NCI-H2029 (cell line): ENCODE measurements at regions not wholly inside any gene's neighbourhood (a gene's known extent, or its start where the extent isn't known, plus 50 kb on each side); places are given as distances from the start of the nearest gene placed in this dataset.

Experiments used
- DNase-seq: peaks from one replicate; lab custom pipeline; 2025; lab: John Stamatoyannopoulos, UW

DNA sequence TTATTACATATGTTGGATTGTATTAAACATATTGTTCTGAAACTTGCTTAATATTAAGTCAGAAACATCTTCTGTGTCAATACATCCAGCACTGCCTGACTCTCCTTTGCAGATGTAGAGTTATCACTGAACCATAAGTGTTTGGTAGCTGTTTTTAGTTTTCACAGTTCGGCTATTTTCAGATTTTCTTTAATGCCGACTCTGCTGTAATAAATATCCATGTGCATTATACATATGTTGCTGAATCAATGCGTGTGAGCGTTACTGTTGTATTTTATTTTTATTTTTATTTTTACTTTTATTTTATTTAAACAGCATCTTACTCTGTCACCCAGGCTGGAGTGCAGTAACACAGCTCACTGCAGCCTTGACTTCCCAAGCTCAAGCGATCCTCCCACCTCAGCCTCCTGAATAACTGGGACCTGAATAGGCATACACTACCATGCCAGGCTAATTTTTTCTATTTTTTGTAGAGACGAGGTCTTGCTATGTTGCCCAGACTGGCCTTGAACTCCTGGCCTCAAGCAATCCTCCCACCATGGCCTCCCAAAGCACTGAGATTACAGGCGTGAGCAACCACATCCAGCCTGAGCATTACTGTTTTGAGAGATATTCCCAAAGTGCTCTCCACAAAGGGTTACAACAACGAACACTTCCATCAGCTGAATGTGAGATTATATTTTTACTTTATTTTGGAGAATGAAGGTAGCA lies 50.7 kb upstream of the NOCT start:
- DNase-seq = no peak

DNA sequence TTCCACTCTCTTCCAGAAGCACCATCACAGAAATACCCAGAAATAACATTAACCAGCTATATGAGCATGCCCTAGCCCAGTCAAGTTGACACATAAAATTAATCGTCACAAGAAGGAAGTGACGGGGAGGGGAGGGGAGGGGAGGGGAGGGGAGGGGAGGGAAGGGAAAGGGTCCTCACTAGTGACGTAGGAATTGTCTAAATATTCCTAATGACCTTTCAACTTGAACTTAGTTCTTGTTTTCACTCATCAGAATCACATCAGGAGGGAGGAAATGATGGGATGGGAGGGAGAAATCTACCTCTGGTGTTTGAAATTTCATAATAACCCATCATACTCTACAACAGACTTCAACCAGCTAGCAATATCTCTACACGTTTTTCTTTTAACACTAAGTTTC lies 52.2 kb upstream of the NOCT start:
- no peak for DNase-seq

DNA sequence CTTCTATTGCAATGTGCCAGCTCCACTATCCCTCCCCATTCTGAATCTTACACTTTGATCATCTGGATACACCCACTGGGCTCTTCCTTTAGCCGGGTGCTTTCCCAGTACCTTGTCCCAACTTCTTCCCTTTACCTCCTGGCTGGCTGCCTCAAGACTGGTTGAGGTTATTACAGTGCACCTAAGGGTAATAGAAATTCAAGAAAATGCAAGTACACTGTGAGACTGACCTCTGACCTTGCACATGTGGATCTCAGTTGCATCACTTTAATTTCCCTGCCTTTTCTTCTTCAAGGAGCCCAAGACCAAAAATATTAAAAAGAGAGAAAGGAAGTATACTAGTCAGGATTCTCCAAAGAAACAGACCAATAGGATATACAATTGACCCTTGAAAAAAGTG lies 53.9 kb upstream of the NOCT start:
- no peak for DNase-seq

DNA sequence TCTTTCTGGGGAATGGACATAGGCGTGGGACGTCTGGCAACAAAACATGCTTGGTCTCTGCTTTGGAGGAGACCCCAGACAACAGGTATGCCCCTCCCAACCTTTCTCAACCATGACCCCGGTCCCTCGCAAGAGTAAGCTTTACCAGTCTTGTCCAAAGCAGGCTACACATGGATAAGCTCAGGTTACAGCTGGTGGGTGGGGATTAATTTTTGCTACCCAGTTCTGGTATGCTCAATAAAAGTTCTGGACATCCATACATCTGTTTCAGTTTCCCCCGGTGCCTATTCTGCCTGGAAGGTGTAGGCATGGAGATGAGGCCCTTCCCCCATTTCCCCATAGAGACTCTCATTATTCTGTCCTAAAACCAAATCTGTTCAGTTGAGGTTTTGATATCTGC lies 54.5 kb upstream of the NOCT start:
- no peak for DNase-seq

DNA sequence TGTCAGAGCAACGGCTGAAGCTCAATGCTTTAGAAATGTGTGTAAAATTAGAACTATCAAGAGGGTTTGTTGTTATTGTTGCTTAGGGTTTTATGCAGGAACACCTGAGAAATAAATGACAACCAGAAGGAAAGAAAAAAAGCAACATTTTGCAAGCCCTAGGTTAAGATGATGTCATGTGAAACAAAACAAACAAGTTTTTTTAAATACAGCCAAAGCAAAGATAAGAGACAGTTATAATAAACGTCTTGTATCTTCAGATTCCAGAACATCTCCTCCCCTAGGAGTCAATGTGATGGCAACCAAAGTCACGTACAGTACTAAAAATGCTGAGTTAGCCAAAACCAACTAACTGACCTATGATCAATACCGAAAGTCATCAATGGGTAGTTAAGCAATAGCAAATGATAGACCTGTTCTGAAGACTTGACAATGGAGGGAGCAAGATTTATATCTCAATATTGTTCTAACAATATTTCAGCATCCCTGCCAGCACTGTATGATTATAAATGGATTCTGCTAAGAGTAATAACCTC lies 55.3 kb upstream of the NOCT start:
- no peak for DNase-seq

DNA sequence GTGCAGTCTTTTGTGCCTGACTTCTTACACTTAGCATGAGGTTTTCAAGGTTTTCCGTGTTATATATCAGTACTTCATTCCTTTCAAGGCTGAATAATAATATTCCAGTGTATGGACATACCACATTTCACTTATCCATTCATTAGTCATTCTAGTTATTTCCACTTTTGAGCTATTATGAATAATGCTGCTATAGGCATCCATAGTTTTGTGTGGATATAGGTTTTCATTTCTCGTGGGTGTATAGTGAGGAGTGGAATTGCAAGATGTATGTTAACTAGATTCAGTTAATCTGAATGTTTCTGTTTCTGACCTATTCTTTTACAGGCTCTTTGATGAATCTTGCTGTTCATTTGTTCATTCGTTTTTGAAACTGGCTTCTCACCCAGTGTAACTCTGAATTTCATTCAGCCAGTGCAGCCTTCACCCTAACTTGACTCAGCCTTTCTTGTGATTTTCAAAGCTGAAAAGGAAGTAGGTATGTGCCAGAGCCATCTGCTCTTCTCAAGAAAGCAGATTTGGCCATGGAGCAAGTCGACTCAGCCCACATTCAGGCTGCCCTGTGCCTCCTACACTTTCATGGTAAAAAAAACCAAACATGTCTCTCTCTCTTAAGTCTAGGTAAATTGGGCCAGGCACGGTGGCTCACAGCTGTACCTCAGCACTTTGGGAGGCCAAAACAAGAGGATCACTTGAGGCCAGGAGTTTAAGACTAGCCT lies 56.3 kb upstream of the NOCT start:
- no peak for DNase-seq

DNA sequence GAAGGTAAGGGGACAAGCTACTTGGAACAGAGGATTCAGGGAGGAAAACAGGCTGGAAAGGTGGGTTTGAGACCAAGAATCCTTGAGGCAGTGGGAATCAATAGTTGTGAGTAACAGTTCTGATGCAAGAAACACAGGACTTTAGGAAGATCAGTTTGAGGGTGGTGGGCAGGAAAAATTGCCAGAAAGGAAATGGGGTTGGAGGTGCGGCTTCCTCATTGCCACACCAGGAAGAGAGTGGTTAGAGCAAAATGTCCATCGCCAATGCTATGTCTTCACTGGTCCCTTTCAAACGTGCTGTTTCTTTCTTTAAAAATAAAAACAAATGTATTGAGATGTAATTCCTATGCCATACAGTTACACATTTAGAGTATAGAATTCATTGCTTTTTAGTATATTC lies 57.1 kb upstream of the NOCT start:
- no peak for DNase-seq

DNA sequence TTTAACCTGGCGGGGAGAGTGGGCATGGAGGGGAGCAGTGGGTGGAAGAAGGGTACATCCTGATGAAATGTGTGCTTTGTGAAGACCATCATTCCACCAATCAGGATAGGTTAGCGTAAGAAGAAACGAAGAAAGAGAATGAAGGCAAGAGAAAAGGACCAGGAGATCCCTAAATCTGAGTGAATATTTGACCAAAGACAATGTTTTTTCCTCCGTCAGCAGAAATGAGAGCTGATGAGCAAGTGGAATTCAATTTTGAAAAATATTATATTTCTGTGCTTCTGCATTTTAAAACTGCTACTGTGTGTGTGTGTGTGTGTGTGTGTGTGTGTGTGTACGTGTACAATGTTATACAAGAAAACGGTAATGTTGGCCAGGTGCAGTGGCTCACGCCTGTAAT lies 58.3 kb upstream of the NOCT start:
- no peak for DNase-seq

DNA sequence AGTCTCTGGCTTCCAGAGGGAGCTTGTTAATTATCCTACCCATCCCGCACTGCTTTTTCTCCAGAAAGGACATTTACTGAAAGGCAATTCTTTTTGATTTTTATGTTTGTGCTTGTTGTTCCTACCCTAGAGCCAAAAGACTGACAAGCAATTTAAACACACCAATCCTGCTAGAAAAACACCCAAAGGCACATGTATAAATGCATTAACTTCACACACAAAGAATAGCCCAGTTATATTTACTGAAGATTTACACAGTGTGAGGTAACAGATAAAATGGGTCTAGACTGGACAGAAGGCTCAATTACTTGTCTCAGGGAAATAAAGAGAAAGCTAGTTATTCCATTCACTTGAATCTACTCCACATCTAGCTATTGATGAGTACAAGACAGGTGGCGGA lies 61.2 kb upstream of the NOCT start:
- no peak for DNase-seq

DNA sequence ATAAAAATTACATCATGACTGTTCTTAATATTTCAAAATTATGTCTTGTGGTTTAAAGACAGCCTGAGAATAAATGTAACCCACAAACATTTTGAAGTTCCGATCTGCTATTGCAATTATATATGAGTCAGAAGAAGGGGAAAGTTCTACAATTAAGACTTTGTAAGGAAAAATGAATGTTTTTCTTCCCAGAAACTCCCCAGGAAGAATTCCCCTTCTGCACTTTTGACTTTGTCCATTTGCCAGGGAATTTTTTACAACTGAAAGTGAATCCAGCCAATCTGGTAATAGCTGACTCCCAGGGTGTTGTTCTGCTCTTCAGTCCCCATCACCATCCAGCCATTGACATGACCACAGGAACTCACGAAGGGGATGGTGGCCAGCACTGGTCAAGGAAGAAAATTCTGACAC lies 61.6 kb upstream of the NOCT start:
- no peak for DNase-seq

DNA sequence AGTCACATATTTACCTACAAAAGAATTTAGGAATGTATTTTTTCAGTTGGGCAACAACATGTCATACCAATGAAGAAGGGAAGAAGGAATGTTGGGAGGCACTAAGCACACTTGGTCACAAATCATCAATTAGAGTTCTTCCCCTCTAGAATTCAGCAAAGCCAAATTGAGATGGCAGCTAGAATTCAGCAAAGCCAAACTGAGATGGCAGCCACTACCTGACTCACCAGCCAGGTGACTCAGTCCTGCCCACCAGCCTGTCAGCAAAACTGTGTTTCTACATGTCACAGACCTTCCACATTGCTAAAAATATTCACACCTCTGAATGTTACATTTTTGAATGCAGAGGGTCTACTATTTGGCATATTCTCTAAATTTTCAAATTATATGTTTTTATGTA lies 63.2 kb upstream of the NOCT start:
- DNase-seq = no peak

DNA sequence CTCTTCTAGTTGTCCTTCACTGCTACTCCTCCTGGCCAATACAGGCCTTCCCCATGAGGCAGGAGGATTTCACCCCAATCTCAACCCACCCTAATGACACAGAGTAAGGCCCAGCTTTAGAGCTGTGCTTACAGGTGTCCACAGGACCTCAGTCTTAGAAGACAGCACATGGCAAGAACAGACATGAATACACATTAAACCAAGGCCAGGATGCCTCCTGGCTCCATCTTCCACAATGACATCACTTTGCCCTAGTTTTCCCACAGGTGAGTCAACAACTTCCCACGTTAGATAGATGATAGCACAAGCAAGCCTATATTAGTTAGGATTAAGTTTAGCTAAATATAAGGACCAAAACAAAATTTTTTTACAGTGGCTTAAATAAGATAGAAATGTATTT lies 63.8 kb upstream of the NOCT start:
- no peak for DNase-seq

DNA sequence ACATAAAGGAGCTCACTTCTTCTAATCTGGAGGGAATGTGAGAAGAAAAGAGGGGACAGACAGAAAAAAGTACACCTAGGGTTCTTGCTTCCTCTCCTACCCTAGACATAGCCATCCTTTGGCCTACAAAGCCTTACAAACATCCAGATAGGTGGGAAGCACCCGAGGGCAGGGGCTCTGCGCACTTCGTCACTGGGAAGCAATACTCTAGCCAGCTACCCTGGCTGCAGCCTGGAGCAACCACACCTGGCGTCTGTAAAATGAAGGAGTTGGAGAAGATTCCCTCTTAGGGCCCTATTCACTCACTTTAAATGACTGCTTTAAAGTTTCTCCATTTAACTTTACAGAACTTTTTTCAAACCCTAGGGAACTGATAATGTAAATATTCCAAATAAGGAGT lies 65.7 kb upstream of the NOCT start:
- no peak for DNase-seq

DNA sequence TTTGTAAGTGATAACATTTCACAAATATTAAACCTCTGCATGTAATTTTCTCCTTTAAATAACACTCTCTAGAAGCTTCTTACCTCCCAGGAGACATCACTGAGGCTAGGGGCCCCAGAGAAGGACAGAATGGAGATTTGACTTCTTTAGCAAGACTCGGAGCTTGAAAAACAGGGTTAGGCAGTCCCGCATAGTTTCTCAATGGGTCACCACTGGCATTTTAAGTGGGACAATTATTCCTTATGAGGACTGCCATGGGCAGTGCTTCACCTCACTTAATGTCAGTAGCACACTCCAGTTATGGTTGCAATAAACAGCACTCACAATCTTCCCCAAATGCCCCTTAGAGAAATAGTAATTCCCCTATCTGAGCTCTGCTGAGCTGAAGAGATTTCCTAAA lies 66.7 kb upstream of the NOCT start:
- no peak for DNase-seq

DNA sequence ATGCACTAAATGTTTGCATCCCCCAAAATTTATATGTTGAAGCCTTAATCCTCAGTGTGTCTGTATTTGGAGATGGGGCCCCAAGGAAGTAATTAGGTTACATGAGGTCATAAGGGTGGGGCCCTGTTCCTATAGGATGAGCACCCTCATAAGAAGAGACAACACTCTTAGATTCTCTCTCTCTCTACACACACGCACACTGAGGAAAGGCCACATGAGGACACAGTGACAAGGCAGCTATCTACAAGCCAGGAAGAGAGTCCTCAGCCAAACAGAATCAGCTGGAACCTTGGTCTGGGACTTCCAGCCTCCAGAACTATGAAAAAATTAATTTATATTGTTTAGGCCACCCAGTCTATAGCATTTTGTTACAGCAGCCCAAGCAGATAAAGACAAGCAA lies 69.3 kb upstream of the NOCT start:
- no peak for DNase-seq

DNA sequence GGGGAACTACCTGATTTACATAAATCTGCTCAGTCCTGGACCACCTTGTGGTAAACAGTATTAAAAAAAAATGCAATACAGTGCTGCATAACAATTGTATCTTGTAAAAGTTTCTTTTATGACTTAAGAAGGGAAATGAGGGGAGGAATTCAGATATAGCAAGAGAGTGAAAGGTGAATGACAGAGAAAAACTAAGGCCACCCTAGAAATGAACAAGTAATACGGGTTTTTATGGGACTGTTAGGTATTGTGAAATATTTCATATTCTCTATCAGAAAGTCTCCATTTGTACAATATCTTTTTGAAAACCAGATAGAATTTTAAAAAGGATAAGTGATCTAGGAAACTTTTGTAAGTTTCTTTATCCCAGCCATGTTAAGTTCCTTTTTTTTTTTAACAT lies 69.7 kb upstream of the NOCT start:
- DNase-seq = no peak

DNA sequence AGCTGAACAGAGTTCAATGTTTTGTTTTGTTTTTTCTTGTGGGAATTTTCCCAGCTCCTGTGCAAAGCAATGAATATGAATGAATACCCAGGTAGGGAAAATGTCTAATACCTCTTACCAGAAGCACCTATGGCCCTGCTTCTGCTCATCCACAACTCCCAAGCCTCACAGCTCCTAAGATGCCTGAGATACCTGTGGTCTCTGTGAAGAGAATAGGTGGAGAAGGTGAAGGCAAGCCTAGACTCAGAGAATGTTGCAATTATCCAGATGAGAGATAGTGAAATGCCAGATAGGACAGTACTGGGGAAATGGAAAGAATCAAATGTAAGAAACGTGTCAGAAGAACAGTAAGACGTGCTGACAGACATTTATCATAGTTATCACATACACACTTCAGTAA lies 70.2 kb upstream of the NOCT start:
- DNase-seq = no peak

DNA sequence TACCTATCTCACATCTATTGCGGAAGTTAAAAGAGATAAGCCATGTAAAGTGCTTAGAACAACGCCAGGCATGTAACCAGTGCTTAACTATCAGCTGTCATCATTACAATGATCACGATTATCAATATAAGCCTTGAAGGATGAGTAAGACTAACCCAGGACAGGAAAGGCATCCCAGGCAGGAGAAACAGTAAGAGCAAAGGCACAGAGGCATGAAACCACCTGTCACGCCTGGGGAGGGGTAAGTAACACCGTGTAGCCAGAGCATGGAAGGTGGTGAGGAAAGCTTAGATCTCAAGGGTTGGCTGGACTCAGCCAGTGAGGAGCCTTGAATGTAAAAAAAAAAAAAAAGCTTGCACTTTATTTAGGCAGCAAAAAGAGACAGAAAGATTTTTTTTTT lies 71.7 kb upstream of the NOCT start:
- DNase-seq = no peak

DNA sequence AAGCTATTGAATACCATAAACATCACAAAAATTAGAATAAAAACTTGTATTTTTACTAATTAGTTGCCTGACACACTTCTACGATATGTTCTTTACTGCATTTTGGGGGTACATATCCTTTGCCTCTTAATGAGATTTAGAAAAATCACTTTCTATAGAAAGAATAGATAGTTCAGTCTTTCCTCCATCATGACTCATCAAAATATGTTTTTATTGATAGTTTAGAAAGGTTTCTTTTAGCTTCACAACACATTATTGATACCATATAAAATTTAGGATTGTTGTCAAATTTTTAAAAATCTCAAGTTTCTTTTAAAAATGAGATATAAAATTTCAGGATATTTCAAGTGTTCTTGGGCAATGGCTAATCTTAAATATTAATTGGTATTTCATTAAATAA lies 74.5 kb upstream of the NOCT start:
- no peak for DNase-seq

DNA sequence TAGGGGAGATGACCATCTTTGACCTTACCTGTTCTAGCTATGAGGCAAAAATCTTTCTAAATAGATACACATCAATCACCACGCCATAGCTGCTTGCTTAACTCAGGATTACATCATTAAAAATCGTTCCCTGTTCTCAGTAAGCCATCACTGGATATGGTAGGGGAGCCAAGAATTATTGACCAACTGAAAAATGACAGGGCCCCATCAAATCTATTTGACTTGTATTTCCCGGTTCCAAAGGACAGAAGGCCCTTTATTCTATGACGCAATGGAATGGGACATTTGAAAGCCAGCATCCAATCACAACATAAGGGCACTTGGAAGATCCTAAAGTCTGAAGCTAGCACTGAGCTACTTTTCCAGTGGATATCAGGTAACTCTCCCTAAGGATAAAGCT lies 75.6 kb upstream of the NOCT start:
- no peak for DNase-seq

DNA sequence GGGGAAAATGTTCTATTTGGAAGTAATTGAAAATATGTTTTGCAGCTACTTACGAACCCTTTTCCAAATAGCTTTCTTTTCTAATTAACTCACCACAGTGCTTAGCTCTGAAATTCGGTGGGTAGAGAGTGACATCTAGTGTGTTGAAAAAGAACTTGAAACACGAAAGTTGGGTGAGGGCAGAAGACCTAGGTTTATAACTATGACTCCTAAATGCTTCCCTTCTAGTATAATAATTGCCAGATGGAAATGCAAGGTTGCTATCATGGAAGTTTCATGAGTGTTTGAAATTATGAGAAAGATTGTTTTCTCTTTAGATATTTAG lies 77.3 kb upstream of the NOCT start:
- no peak for DNase-seq

DNA sequence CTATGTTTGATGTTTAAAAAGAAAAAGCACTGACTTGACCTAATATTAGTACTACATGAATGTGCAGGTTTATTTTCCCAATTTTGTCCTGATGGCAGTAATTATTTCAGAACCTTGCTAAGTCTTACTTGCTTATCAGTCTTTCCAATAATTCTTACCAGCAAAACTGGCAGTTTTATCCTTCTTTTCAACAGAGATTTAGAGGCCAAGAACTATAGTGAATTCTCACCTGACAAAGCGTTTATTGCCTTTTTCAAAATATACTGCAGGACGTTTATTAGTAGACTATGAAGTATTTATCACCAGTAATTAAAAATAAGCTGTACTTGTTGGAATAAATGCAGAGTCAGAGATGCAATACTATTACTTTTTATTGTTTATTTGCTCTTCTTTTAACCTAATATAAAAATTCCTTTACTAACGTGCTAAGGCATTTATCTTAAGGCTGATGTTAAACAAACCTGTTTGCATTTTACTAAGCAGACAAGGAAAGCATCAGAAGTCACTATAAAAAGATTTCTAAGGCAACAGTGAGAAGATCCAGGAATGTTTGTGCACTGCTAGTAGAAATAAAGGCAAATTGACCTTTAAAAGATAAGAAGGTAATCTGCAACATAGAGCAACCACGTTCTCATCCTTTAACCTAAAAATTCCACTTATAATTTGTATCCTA lies 80.3 kb upstream of the NOCT start:
- no peak for DNase-seq

DNA sequence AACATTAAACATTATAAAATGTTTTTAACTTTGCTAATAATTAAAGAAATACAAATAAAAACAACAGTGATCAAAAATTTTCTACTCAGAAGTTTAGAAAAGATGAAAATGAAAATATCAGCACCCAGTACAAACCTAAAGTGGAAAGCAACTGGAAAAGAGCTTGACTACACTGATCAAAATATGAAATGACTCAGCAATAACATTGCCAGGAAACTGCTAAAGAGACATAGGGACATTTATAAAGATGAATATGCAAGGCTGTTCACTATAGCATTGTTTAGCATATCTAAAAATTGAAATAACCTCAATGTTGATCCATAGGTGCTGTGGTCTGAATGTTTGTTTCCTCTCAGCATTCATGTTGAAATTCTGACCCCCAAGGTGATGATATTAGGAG lies 88.5 kb upstream of the NOCT start:
- DNase-seq = no peak

DNA sequence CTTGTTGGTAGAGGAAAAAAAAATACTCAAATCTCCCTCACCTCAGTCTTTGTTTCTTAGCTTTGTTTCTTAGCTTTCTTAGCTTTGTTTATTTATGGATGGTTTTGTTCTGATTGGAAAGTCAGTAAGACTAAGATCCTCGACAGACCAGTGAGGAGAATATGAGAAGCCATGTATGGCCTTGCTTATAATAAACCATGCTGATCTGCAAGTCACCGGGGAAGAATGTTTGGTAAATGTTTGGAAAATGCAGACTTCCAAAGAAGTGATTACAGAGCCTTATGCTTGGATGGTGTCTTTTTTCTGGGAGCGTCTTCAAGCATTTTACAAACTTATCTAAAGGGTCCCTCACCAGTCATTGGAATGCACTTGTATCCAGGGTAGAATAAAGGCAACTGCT lies 90.1 kb upstream of the NOCT start:
- no peak for DNase-seq
